Left forelimb (tissue), 1 donor: ENCODE measurements at regions not wholly inside any gene's neighbourhood (a gene's known extent, or its start where the extent isn't known, plus 50 kb on each side); places are given as distances from the start of the nearest gene placed in this dataset.
A peak's percentile ranks its signal among the peaks of the same experiment; 100 is the strongest.
"Not testable (repeated sequence)": the region's sequence is repeated elsewhere in the genome, so short reads cannot be mapped to it uniquely, and the experiment has no call there.

Experiments used
- DNase-seq: peaks from one replicate; pipeline ENCODE4 v3.0.0-alpha.2; 2018; ENCODE audit warnings: low spot score

- DNase-seq = no peak
Observed at GRCh38 chr13:33554919-33555791, 262.8 kb upstream of the RFC3 start.

- no peak for DNase-seq
Observed at GRCh38 chr13:33556828-33557227, 261.1 kb upstream of the RFC3 start.

DNA sequence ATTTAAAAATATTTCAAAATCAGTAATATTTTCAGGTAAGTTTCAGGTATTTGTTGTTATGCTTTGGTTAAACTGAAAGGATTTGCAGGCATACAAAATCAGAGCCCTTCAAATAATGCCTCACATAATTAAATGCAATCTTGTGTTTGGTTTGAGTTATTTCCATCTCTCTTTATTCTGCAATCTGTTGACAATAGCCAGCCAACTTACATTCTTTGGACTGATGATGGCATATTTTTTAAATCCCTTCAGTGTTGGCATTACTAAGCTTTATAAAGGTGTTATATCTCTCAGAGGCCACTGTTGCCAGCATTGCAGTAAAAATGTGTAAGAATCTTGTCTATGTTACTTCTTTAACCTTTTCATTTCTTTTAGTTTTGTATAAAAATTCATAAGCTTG, 257.2 kb upstream of the RFC3 start:
- no peak for DNase-seq

GRCh38 chr13:33561627-33562026, 256.3 kb upstream of the RFC3 start:
- DNase-seq = no peak

- DNase-seq = no peak
Observed at GRCh38 chr13:33571618-33572017, 246.3 kb upstream of the RFC3 start.

GRCh38 chr13:33572322-33572721, 245.6 kb upstream of the RFC3 start:
- not testable (repeated sequence) for DNase-seq

DNA sequence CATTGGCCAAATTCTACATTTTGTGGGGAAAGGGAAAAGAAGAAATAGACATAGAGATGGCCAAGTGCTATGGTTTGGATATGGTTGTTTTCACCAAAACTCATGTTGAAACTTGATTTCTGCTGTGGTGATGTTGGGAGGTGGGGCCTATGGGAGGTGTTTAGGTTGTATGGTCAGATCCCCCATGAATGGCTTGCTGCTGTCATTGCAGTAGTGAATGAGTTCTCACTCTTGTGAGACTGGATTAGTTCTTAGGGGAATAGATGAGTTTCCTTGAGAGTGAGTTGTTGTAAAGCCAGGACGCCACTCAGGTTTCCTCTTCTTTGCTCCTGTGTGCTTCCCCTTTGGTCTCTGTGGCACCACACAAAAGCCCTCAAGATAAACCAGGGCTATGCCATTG, 242.6 kb upstream of the RFC3 start:
- no peak for DNase-seq

- DNase-seq = no peak
Observed at GRCh38 chr13:33577007-33577406, 240.9 kb upstream of the RFC3 start.

DNA sequence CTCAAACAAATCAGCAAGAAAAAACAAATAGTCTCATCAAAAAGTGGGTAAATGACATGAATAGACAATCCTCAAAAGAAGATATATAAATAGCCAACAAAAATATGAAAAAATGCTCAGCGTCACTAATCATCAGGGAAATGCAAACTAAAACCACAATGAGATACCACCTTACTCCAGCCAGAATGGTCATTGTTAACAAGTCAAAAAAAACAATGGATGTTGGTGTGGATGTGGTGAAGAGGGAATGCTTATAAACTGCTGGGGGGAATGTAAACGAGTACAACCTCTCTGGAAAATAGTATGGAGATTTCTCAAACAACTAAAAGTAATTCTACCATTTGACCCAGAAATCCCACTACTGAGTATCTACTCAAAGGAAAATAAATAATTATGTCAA, 239.2 kb upstream of the RFC3 start:
- DNase-seq = no peak

GRCh38 chr13:33582121-33582520, 235.8 kb upstream of the RFC3 start:
- DNase-seq = no peak

DNA sequence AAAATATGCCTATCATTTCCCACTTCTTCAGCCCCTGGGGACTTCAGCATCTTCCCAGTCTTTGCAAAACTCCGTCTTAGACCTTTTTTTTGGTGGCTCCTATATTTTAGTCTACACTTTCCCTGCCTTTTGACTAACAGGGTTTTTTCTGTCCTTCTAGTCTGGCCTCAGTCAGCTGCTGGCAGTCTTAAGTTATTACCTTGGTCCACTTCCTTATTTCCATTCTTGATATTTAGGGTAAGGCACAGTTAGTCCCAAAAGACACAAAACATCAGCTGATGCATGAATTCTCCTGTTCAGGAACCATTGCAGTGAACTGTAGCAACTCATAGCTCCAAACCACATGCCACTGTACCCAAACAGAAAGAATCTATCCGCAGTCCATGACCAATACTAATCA, 234.6 kb upstream of the RFC3 start:
- no peak for DNase-seq

DNA sequence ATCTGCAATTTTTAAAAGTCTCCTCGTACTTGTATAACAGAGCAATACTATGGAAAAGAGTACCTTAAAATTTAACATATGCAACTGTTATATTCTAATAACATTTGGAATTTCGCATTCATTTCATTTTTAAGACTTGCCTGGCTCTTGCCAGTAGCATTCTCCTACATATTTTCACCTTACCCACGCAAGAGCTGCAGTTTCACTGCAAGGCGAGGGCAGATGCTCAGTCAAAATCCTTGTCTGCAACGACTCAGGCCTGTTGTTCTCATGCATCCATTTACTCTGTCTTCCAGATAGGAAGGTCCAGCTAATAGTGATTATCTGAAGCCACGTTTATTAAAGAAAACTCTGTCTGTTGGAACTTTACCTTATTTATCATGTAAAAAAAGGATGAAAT, 227.0 kb upstream of the RFC3 start:
- no peak for DNase-seq

DNA sequence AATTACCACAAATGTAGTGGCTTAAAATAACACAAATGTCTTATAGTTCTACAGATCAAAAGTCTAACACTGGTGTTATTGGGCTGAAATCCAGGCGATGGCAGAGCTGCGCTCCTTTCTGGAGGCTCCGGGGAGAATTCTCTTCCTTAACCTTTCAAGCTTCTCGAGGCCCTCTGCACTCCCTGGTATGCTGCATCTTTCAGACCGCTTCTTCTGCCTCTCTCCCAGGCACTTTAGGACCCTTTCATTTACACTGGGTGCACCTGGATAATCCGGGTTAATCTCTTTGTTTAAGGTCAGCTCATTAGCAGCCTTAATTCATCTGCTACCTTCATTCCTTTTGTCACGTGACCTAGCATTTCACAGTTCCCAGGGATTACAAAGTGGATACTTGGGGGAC, 211.3 kb upstream of the RFC3 start:
- no peak for DNase-seq

DNA sequence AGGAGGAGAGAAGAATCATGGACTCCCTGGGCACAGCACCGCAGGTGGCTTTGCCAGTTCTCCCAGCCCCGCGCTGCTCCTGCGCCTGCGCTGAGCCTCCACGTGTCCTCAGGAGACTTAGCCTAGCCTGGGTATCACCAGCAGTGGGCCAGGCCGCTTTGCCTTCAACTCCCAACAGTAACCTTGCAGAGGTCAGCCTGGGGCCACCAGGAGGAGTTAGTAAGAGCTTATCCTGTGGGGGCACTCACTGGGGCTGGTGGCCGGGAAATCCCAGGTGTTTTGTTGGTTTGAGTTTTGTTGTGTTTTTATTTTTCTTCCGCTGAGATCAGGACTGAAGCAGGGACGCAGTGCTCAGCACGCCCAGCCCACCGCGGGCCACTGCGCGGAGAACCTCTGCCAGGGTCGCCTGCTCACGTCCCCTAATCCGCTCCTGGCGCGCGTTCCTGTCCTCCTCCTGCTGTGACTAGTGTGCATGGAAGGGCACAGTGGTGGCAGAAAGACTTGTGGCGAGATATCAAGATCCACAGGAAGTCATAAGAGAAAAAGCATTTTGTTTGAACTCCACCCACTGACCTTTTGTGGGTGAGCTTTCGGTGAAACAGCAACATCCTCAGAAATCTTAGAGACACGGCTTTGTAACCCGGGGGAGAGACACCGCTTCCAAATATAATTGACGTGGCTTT, 207.4 kb upstream of the RFC3 start:
- peak; percentile 72 for DNase-seq

- DNase-seq = peak; percentile 77
Observed at GRCh38 chr13:33611121-33611805, 206.7 kb upstream of the RFC3 start.

GRCh38 chr13:33612641-33613638, 205.0 kb upstream of the RFC3 start:
- DNase-seq = no peak

DNA sequence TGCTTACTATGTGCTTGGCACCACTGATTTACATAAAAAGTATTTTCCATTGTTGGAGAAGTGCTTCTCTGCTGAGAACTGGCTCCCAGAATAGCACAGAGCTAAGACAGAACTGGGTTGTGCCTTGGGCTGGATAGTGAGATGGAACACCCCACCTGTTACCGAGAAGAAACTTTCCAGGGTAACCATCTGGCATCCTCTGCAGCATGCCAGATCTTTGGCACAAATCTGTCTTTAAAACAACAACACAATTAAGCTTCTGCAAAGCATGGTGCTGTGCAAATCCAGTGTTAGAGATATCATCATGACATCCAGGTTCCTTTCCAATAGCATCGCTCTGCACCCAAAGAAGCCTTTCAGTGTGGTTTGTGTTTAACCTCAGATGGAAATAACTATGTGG, 202.5 kb upstream of the RFC3 start:
- no peak for DNase-seq

DNA sequence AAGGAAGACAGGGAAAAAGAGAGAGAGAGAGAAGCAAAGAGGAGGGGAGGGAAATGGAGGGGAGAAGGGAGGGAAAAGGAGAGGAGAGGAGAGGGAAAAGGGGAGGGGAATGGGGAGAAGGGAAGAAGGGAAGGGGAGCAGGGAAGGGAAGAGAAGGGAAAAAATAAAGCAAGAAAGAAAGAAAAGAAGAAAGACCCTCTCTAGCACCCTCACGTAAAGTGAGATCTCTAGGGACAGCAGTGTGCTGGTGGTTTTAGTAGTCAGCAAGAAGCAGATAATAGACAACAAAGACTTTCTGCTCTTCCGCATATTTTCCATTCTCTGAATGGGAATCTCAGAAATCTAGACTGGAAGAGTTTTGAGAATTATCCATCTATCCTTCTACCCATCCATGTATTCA, 201.8 kb upstream of the RFC3 start:
- DNase-seq = no peak

DNA sequence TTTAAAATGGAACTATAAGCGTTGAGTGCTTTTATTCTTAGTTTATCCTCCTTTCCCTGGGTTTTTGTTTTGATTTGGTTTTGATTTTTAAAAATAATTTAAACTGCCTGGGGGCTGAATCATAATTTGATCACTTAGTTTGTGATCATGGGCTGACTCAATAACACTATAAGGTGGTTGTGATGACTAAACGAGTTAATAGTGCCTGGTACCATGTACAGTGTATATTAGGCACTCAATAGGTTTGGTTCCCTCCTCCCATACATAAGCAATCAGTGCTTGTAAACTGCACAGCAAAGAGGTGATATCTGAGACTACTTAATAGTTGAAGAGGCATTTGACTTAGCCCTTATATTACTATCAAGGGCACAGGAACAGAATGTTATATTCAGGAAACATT, 200.9 kb upstream of the RFC3 start:
- no peak for DNase-seq

DNA sequence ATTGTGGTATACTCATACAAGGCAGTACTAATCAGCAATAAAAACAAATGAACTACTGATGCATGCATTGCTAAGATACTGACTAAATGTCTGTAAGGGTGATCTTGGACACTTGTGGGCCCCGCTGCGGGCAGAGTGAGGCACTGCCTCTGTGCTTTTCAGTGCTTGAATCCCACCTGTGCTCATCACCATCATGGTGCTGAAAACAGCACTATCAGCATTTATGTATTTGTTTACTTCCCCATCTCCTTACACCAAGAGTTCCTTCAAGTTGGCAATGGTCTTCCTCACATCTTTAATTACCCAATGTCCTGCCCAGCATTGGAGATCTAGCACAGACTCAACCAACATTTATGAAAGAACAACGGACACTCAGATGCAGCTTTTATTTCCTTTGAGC, 193.7 kb upstream of the RFC3 start:
- no peak for DNase-seq

- DNase-seq = no peak
Observed at GRCh38 chr13:33624740-33625139, 193.2 kb upstream of the RFC3 start.

DNA sequence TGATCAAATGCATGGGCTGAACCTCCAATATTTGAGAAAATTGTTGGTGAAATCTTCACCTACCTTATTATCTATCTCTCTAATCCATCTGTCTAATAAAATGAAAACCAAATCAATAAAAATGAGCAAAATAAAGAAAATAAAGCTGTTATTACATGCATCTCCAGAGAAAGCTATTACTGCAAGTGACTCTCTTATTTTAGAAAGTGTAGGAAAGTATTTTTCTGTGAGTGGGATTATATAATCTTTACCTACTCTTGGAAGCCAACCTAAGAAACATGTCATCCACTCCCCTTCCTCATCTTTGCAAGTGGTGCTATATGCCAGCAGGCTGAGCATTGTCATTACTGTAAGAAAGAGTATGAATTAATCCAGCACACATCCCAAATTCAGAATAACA, 191.5 kb upstream of the RFC3 start:
- no peak for DNase-seq
